Pancreas (tissue), 10 donors: ENCODE measurements at regions not wholly inside any gene's neighbourhood (a gene's known extent, or its start where the extent isn't known, plus 50 kb on each side); places are given as distances from the start of the nearest gene placed in this dataset.

ENCODE experiments used
- ATAC-seq, 4 donors: fragments of 200-7000 bp; cut with Tn5 transposase; one replicate each; pipeline versions ENCODE4 v1.8.0 to v1.9.1; 2020; ENCODE audit warnings: mild to moderate bottlenecking in 4 of 4, moderate library complexity in 4 of 4
- DNase-seq, 6 donors: peaks; one replicate each; pipeline ENCODE4 v3.0.0-alpha.2; 2020
- FAIRE-seq: peaks from 2 replicates; lab custom pipeline; 2012; peaks lifted over from hg19 to GRCh38; lab: Jason Lieb, UNC
- H3K27ac ChIP-seq, 4 donors: fragments of 200-600 bp; sonication (generic); 1 replicate in 3 of 4; 2 replicates in 1 of 4; pipeline versions ENCODE4 v1.5.0 to v1.8.0; 2020
- H3K27me3 ChIP-seq, 4 donors: fragments of 200-600 bp; one replicate each; pipeline ENCODE4 v1.8.0; 2021
- H3K36me3 ChIP-seq, 3 donors: fragments of 200-600 bp; sonication (generic) in 1 of 3; one replicate each; pipeline versions ENCODE4 v1.5.0 to v1.8.0; 2020 to 2021
- H3K4me1 ChIP-seq, 3 donors: fragments of 200-600 bp; one replicate each; pipeline ENCODE4 v1.8.0; 2021
- H3K4me3 ChIP-seq, 4 donors: fragments of 200-600 bp; sonication (generic) in 2 of 4; one replicate each; pipeline versions ENCODE4 v1.5.0 to v1.8.0; 2020 to 2021
- H3K9me3 ChIP-seq, 4 donors: fragments of 200-600 bp; one replicate each; pipeline ENCODE4 v1.8.0; 2021
- WGBS, 2 donors: extraction: QIAGEN DNeasy Blood & Tissue Kit; methylation state at CpG; one replicate each; pipeline ENCODE4 v1.1.7; 2013; 5-methylcytosine and 5-hydroxymethylcytosine counted together
- intact Hi-C, 3 donors: fragments of 100-400 bp; cut with DNase I; formaldehyde crosslinking; loops; one replicate each; pipeline versions ENCODE4 v1.11.1 to v1.14.2; 2022
- TF ChIP-seq, protein P1 (sequence below), 4 donors: fragments of 200-600 bp; sonication (generic) in 3 of 4; IDR thresholded peaks; one replicate each; pipeline versions ENCODE4 v1.5.0 to v1.8.0; 2021; ENCODE audit warnings: antibody characterized with exemption in 4 of 4
- donor health status: healthy with polysubstance abuse.
- donor health status: DM: no; HTN: no; CAD: no; lungs with moderate emphysema.
- donor health status: DM: no; HTN: no; CAD: no.
- donor health status: control.
- donor health status: control.
- donor health status: Bipolar disorder and iron deficiency.
- donor health status: DM: yes; HTN: yes; CAD: no.
- donor health status: DM: no; HTN: no; CAD: no.
- donor health status: DM: no; HTN: no; CAD: no.
- donor health status: DM: yes; HTN: yes; CAD: no.

DNA sequence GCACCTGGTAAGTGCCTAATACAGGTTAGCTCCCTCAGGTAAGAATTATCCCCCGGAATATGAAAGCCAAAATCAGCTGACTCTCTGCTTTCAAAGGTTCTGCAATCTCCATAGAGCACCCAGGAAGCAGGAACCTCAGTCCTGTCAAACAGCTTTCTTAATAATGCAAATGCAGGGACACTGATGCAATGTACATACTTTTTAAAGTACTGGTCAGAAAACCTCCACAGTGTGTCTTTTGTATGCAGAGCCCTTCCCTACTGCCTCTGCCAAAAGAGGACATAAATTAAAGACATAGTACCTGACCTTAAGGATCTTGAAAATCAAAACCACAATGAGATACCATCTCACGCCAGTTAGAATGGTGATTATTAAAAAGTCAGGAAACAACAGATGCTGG, 365.0 kb upstream of the KAZN start:
- 60 to 81% methylated on average over 2 of the region's 2 CpGs for WGBS, 2 donors
- Histone ChIP-seq H3K4me1 (no peaks in the 10 kb centered on the region), H3K9me3 (no peaks in the 10 kb centered on the region), H3K27ac (no peak overlapping the region), H3K36me3 (no peaks in the 10 kb centered on the region), H3K4me3 (no peak overlapping the region), H3K27me3 (no peaks in the 10 kb centered on the region)
- FAIRE-seq (no peak), ATAC-seq (no peak), DNase-seq (no peak)
- intact Hi-C loops = no loop called here
- TF ChIP-seq, protein P1, sequence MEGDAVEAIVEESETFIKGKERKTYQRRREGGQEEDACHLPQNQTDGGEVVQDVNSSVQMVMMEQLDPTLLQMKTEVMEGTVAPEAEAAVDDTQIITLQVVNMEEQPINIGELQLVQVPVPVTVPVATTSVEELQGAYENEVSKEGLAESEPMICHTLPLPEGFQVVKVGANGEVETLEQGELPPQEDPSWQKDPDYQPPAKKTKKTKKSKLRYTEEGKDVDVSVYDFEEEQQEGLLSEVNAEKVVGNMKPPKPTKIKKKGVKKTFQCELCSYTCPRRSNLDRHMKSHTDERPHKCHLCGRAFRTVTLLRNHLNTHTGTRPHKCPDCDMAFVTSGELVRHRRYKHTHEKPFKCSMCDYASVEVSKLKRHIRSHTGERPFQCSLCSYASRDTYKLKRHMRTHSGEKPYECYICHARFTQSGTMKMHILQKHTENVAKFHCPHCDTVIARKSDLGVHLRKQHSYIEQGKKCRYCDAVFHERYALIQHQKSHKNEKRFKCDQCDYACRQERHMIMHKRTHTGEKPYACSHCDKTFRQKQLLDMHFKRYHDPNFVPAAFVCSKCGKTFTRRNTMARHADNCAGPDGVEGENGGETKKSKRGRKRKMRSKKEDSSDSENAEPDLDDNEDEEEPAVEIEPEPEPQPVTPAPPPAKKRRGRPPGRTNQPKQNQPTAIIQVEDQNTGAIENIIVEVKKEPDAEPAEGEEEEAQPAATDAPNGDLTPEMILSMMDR (IDR thresholded peaks at IDR 0.05) = no peak

DNA sequence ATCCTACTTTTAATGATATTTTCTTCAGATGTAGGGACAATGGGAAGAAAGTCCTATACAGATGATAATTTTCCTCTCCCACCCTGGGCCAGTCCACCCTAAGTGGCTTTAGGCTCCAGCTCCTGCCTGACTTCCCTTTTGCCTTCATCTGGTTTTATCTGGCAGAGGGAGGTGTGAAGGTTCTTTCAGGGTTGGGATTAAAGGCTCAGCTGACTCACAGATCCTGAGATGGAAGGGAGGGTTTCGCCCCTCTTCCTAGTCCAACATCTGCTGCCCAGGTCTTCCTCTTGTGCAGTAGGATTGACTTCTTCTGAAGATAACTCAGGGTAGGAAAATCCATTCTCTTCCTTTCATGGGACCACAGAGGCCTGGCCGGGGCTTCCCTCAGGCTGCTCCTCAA, 362.4 kb upstream of the KAZN start:
- intact Hi-C loops = no loop called here
- FAIRE-seq = no peak
- Histone ChIP-seq H3K27ac (no peak overlapping the region), H3K9me3 (no peaks in the 10 kb centered on the region), H3K4me3 (no peak overlapping the region), H3K27me3 (no peaks in the 10 kb centered on the region), H3K4me1 (no peaks in the 10 kb centered on the region), H3K36me3 (no peaks in the 10 kb centered on the region)
- ATAC-seq = no peak
- 79 to 93% methylated on average over 2 of the region's 2 CpGs for WGBS, 2 donors
- TF ChIP-seq, protein P1 (IDR thresholded peaks at IDR 0.05) = no peak
- DNase-seq = no peak

DNA sequence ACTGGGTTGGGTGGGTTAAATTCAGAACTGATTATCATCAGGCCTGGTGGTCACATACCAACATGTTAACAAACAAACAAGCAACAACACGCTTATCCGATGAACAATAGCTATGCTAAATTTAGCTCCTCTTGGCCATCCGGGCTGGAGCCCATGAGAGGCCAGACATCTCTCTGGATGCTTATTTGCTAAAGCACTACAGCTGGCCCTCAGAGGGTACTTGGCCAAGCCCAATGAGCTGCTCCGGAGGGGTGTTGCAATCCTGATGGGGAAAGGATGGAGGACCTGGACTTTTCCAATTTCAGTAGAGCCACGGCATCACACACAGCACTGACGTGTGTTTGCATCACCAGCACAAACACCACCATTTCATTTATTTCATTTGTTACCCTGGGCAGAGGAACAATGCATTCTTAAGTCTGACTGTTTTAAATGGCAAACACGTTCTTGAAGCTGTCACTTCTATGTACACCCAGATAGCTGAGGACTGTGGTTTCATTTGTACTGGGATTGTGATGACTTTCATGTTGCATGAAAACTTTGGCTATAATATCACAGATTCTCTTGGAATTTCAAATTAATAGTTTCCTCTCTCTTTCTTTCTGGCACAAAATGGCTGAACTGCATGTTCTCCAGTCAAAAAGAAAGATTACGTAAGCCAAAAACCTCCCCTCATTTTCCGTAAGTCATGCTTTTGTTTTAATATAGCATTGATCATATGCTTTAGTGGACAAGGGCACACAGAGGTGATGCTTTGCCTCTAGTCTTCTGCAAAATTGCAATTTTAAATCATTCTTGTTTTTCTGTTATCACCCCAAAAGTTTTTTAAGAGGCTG, 359.8 kb upstream of the KAZN start:
- ATAC-seq (peak in 2 of 4 donors; percentile 44 to 60), DNase-seq (peak in 3 of 6 donors; percentile 8 to 16 (median 15)), FAIRE-seq (no peak)
- H3K27ac ChIP-seq = no peak overlapping the region
- H3K4me3 ChIP-seq = no peak overlapping the region
- no peaks in the 10 kb centered on the region for H3K9me3 ChIP-seq
- no peaks in the 10 kb centered on the region for H3K36me3 ChIP-seq
- TF ChIP-seq, protein P1 (IDR thresholded peaks at IDR 0.05) = no peak
- no peaks in the 10 kb centered on the region for H3K27me3 ChIP-seq
- H3K4me1 ChIP-seq = no peaks in the 10 kb centered on the region
- WGBS, 2 donors = 74 to 82% methylated on average over 9 of the region's 9 CpGs
- intact Hi-C loops = no loop called here

DNA sequence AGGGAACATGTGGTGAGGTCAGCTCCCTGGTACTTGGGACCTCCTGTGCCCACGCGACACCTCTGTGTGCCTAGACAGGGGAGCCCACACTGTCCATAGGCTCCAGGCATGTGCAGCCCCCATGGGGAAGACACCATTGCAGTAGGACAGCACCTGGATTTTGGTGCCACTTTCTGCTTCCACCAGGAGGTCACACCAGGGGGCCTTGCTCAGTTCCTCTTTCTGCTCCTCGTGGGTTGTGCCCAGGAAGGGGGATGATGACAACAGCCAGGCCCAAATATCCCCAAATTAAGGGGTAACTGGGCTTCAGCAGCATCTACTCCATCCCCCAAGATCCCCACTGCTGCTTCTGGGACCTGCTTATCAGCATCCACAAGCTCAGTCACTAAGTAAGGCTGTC, 358.2 kb upstream of the KAZN start:
- FAIRE-seq (no peak), ATAC-seq (no peak), DNase-seq (peak in 1 of 6 donors; percentile 18)
- Histone ChIP-seq H3K36me3 (no peaks in the 10 kb centered on the region), H3K27me3 (no peaks in the 10 kb centered on the region), H3K9me3 (no peaks in the 10 kb centered on the region), H3K4me1 (no peaks in the 10 kb centered on the region), H3K27ac (no peak overlapping the region), H3K4me3 (no peak overlapping the region)
- WGBS, 2 donors = 87 to 95% methylated on average over 3 of the region's 3 CpGs
- intact Hi-C loops = no loop called here
- TF ChIP-seq, protein P1 (IDR thresholded peaks at IDR 0.05) = no peak

DNA sequence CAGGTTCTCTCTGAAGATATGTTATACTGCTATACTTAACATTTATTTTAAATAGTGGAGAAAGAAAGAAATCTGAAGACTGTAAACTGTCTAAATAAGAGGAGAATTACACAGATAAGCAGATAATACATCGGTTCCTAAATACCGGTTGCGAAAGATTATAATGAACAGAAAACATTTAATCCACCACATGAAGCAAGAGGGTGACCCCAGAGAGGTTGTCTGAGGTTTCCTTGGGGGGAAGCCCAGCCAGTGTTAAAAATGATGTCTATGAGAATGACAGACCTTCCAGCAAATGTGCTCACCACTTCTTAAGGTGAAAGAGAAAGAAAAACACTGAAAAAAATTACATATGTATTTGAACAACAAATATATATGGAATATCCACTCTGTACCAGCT, 356.4 kb upstream of the KAZN start:
- no peak for ATAC-seq
- H3K4me1 ChIP-seq = no peaks in the 10 kb centered on the region
- no peak for DNase-seq
- no peaks in the 10 kb centered on the region for H3K36me3 ChIP-seq
- no peak for FAIRE-seq
- H3K27ac ChIP-seq = no peak overlapping the region
- H3K9me3 ChIP-seq = no peaks in the 10 kb centered on the region
- H3K4me3 ChIP-seq = no peak overlapping the region
- 70 to 77% methylated on average over 3 of the region's 3 CpGs for WGBS, 2 donors
- TF ChIP-seq, protein P1 (IDR thresholded peaks at IDR 0.05) = no peak
- no peaks in the 10 kb centered on the region for H3K27me3 ChIP-seq
- intact Hi-C loops = no loop called here
